Stimulated activated naive CD8-positive, alpha-beta T cell treated with anti-CD3 and anti-CD28 coated beads, Interleukin-15, amount 100 ng/mL, for 72 hours (primary cell): ENCODE measurements at regions not wholly inside any gene's neighbourhood (a gene's known extent, or its start where the extent isn't known, plus 50 kb on each side); places are given as distances from the start of the nearest gene placed in this dataset.
A peak's percentile ranks its signal among the peaks of the same experiment; 100 is the strongest.

Experiments used
- ATAC-seq: fragments of 150-1000 bp; cut with Tn5 transposase; 2 replicates; pipeline ENCODE4 v1.10.0; 2021; ENCODE audit warnings: mild to moderate bottlenecking, moderate library complexity
- DNase-seq, 2 donors: peaks; one replicate each; pipeline ENCODE4 v3.0.0; 2021 to 2022
- H3K27ac Mint-ChIP-seq, 2 donors: one replicate each; pipeline ENCODE4 v1.8.0; 2022; ENCODE audit warnings: mild to moderate bottlenecking in 2 of 2, mixed read lengths in 2 of 2, moderate library complexity in 2 of 2
- H3K27me3 Mint-ChIP-seq: one replicate; pipeline ENCODE4 v1.8.0; 2022; ENCODE audit warnings: mixed read lengths
- H3K4me1 Mint-ChIP-seq: one replicate; pipeline ENCODE4 v1.8.0; 2022; ENCODE audit warnings: mild to moderate bottlenecking, mixed read lengths
- H3K4me3 Mint-ChIP-seq, 2 donors: one replicate each; pipeline ENCODE4 v1.8.0; 2022; ENCODE audit warnings: mild to moderate bottlenecking in 2 of 2, mixed read lengths in 2 of 2, moderate library complexity in 1 of 2
- H3K9me3 Mint-ChIP-seq, 2 donors: one replicate each; pipeline ENCODE4 v1.8.0; 2022; ENCODE audit warnings: mixed read lengths in 2 of 2

DNA sequence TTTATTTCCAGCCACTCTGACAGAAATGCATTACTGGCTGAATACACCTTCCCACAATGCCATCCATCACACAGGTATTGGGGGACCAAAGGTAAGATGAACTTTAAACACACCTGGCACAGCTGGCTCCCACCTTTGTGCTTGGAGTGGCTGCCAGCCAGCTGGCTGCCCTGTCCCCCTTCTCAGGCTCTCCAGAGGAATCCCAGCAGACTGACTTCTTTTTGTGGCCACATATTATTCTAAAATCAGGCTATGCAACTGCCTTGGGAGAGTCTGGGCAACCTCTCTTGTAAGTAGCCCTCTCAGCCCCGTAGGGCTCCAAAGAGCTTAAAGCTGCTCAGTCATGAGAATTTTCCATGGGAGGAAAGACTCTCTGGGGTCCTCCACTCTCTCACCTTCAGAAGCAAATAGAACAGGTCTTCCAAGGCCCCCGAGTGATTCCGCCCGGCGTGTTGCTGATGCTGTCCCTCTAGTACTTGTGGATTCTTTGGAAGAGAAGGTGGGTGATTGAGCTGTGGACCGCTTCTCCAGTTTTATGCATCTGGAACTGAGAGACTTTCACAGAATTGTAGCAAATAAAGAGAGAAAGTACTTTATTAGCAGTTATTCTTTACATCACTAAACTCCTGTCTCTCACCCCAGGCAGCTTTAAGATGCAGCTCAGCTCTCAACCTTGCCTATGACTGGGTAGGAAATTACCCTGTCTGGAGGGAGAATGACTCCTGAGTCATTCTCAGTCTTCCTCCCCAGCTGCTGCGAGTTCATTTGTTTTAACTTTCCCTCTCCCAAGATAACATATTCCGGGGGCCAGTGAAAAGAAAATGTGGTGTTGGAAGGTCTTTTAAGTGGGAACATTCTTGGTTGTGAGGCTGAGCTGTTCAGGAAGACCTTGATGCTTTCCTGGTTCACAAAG, 159.4 kb upstream of the PITX1 start:
- H3K4me1 Mint-ChIP-seq: peaks cover 12% of the 10 kb centered on the region
- H3K27ac Mint-ChIP-seq: no peak overlapping the region
- no peaks in the 10 kb centered on the region for H3K9me3 Mint-ChIP-seq
- DNase-seq: no peak
- H3K27me3 Mint-ChIP-seq: peaks cover 76% of the 10 kb centered on the region
- ATAC-seq: no peak
- no peak overlapping the region for H3K4me3 Mint-ChIP-seq

DNA sequence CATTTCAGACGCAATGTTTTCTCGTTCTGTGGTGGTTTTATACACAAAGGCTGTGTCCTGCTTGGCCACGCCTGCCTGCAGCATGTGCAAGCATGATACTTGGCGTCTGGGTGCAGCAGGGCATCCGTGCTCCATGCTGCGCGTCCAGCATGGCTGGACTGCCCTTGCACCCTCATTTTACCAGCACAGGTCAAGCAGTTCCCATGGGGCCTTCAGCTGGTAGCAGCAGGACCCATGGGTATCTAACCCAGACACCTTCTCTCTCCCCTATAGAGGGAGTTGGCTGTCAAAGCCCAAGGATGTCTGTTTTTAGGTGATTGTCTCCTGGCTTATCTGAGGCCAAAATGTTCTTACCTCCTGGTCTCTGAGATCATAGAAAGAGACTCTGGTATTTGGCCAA, 158.3 kb upstream of the PITX1 start:
- no peak overlapping the region for H3K4me3 Mint-ChIP-seq
- DNase-seq (no peak), ATAC-seq (no peak)
- H3K27me3 Mint-ChIP-seq: peaks cover 65% of the 10 kb centered on the region
- no peak overlapping the region for H3K27ac Mint-ChIP-seq
- no peaks in the 10 kb centered on the region for H3K9me3 Mint-ChIP-seq
- peaks cover 12% of the 10 kb centered on the region for H3K4me1 Mint-ChIP-seq

DNA sequence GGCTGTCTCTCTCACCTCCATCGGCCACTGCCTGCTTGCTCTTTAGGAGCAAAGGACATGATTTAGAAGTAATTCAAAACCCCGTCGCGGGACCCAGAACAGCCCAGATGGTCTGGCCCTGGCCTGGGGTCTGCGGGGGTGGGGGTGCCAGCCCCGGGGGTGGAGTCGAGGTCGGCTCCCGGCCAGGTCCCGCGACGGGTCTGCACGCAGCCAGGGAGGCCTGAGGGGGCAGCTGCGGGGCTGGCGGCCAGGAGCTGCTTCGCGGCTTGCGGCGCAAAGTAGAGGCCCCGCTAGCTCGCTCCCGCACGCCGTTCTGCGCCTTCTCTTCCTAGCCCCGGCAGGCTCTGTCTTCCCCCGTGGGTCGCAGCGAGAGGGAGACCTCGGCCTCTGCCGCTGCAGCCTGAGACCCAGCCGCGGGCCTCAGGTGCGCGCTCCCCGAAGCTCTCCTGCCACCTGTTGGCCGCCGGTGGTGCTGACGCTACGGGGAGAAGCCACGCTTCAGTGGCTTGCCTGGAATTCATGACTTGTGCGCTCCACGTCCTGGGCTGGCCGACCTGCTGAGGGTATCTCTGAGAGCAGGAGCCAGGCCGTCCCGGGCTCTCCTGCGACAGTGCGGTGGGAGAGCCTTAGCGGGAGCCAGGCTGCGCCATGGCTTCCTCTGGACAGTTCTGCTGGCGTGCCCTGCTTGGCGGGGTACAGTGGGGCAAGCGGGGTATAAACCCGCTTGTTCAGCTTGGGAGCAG, 157.2 kb upstream of the PITX1 start:
- peak overlapping the region in 1 of 2 donors; percentile 12 for H3K27ac Mint-ChIP-seq
- peaks cover 12% of the 10 kb centered on the region for H3K4me1 Mint-ChIP-seq
- ATAC-seq: peak; percentile 97
- H3K9me3 Mint-ChIP-seq: no peaks in the 10 kb centered on the region
- peak overlapping the region; percentile 83 to 86 for H3K4me3 Mint-ChIP-seq
- peaks cover 60% of the 10 kb centered on the region for H3K27me3 Mint-ChIP-seq
- peak; percentile 81 to 82 for DNase-seq

DNA sequence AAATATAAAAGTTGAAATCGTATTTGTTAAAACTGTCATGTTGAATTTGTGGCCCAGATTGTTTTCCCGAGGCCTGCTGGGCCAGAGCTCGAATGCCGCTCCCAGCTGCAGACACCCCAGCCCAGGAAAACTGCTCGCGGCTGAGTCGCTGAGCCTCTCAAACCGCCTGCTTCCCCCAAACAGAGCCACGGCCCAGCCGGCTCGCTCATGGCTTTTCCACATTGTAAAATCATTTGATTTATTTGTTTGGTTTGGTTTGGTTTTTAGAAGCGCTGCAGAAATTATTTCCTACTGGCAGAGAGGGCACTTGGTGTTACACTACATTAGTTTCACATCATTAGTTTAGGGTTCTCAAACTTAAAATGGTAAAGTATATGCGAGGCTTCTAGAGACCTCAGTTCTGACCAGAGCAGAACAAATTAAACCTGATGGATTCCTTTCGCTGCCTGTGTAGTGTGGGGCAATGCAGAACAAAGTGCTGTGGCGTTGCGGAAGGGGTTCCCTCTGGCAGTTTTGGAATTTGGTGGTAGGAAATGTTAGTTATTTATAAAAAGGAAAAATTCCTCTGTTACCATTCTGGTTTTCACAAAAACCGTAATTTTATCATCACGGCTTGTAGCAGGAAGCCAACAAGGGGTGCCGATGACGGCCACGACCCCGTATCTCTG, 156.5 kb upstream of the PITX1 start:
- no peak for DNase-seq
- Mint-ChIP-seq H3K27me3 (peaks cover 60% of the 10 kb centered on the region), H3K4me1 (peaks cover 12% of the 10 kb centered on the region), H3K9me3 (no peaks in the 10 kb centered on the region), H3K4me3 (peak overlapping the region; percentile 83 to 86), H3K27ac (no peak overlapping the region)
- no peak for ATAC-seq

DNA sequence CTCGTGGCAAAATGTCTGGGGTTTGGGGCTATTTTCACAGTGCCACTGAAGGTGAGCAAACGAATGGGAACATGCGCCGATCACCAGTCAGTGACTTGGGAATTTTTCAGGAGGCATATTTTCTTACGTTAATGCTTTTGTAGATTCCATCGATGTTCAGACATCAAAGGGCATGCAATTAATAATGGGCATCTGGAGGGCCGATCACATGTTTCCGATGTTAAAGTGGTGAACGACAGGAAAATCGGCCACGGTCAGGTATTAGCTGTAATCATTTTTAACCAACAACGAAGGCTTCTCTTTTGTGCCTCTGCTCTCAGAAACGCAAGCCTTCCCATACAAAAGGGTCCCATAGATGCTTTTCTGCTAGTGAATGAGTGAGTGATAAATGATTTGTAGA, 155.0 kb upstream of the PITX1 start:
- DNase-seq (no peak), ATAC-seq (no peak)
- Mint-ChIP-seq H3K27ac (no peak overlapping the region), H3K4me1 (peaks cover 12% of the 10 kb centered on the region), H3K4me3 (no peak overlapping the region), H3K27me3 (peaks cover 46% of the 10 kb centered on the region), H3K9me3 (no peaks in the 10 kb centered on the region)

DNA sequence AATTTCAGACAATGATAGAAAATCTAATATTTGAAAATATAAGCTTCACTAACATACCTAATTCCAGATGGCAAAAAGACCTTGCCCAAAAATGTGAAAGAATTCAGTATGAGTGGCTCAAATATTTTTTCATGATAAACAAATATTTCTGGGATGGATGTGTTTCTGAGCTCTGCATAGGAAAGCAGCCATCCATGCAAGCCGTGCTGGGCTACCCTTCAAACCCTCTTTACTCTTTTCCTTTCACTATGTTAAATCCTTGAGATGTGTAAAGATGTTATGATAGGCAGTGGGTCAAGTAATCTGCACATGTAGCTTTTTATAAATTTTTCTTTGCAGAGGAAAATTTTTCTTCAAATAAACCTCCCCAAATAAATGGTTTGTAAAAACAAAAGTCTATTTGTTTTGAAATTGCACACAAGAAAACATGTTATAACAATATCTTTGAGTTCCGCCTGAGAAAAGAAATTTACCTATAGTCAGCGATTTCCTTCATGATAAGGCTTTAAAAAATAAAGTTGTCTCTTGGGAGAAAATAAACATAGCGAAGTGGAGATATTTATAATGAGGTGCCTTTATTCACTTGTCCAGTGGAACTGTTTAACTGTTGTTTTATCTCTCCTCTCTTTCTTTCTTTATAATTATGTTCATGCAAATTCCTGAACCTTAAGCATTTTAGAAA, 154.3 kb upstream of the PITX1 start:
- ATAC-seq (no peak), DNase-seq (no peak)
- Mint-ChIP-seq H3K4me1 (peaks cover 12% of the 10 kb centered on the region), H3K27me3 (peaks cover 39% of the 10 kb centered on the region), H3K27ac (no peak overlapping the region), H3K4me3 (no peak overlapping the region), H3K9me3 (no peaks in the 10 kb centered on the region)

DNA sequence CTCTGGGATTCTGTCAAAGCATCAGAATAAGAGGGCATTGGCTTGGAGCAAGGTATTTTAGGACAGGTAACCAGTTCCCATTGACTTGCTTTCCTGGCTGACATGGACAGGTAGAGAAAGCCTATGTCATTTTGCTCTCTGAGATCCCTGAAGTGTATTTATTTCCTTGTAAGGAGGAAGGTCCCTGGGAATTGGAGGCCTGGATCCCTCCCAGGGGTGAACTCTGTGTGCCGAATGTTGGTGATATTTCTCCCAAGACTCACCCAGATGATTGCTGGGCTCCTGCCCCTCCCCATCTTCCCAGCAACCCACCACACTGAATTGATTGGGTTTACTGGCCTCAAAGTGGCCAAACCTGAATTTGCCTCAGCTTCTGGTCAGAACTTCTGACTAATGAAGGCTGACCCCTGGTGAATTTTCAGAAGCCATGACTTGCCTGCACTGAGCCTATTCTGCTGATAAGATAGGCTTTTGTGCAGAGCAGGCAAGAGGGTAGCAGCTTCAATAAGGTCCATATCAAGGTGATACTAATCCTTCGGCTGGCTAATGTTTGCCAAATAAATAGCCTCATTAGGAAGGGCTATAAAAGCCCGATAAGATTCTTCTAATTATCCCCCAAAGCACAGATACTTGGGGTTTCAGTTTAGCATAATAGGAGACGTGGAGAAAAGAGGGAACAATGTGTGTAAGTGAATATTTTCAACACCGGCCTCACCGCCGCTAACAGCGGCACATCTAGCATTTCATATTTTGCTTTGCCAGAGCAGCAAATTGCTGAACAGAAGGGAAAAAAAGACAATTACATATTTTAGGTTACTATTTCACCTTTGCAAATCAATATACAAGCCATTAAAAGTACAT, 152.9 kb upstream of the PITX1 start:
- Mint-ChIP-seq H3K4me1 (peaks cover 12% of the 10 kb centered on the region), H3K4me3 (no peak overlapping the region), H3K27me3 (peaks cover 24% of the 10 kb centered on the region), H3K27ac (no peak overlapping the region), H3K9me3 (no peaks in the 10 kb centered on the region)
- ATAC-seq (no peak), DNase-seq (no peak)

DNA sequence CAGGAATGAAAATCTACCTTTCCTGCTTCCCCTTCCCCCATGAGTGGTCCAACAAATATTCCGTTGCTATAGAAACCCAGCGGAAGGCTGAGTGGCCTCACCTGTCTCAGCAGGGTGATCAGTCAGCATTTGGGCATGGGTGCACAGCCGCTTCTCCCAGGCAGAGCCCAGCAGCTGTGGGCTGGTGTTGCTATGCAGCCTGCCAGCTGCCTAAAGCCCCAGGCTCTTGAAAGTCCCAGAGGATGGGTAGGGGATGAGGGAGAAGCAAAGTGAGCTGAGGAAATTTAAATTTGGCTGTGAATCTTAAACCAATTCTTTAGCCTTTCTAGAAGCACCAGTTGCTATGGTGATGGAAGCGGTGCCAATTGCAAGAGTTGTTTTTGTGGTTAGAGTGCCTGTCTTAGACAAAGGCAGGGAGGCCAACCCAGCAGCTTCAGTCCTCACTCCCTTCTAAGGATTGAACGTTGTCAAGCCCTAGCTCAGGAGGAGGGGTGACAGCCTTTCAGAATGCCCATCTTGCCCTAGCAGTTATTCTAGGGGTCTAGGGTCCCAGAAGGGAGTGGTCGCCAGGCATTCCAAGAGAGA, 151.5 kb upstream of the PITX1 start:
- ATAC-seq: no peak
- peaks cover 11% of the 10 kb centered on the region for H3K27me3 Mint-ChIP-seq

DNA sequence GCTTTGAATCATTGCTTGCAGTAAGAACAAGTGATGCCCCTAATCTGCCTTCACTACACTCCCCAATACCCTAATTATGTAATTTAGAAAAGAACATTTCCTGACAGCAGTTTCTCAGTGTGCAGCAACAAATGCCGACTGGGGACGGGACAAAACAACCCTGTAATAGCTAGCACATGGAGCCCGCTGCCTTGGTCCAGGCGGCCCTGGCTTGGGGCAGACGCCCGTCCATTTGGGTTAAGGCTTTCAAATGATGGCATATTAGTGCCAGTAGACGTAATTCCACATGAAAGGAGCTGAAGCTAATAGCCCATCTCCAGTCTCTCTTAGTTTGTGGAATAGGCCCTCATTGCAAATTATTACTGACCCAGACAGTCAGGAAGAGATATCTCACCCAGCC, 150.6 kb upstream of the PITX1 start:
- H3K9me3 Mint-ChIP-seq: no peaks in the 10 kb centered on the region
- ATAC-seq (no peak), DNase-seq (no peak)
- no peak overlapping the region for H3K4me3 Mint-ChIP-seq
- H3K27me3 Mint-ChIP-seq: peaks cover 2% of the 10 kb centered on the region
- no peak overlapping the region for H3K27ac Mint-ChIP-seq
- H3K4me1 Mint-ChIP-seq: no peaks in the 10 kb centered on the region

More for the DNA sequence above, 151.5 kb upstream of the PITX1 start:
- no peaks in the 10 kb centered on the region for H3K9me3 Mint-ChIP-seq
- H3K4me3 Mint-ChIP-seq: no peak overlapping the region
- no peak for DNase-seq
- H3K4me1 Mint-ChIP-seq: peaks cover under 1% of the 10 kb centered on the region
- H3K27ac Mint-ChIP-seq: no peak overlapping the region

DNA sequence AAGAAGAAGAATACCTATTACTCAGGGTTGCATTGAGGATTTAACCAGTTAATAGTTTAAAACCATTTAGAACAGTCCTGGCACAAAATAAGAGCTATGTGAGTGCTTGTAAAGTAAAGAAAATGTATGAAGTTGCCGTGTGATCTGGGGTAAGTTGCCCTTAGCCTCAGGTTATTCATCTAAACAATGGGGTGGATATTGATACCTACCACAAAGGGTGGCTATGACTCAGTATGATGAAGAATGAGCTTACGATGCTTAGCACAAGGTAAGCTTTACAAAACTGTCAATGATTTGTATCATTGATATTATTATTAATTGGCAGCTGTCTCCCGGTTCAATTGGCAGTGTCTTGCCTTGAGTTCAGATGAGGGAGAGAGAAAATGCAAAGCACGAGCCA, 149.4 kb upstream of the PITX1 start:
- Mint-ChIP-seq H3K4me3 (no peak overlapping the region), H3K4me1 (no peaks in the 10 kb centered on the region), H3K9me3 (no peaks in the 10 kb centered on the region), H3K27me3 (no peaks in the 10 kb centered on the region), H3K27ac (no peak overlapping the region)
- DNase-seq (no peak), ATAC-seq (no peak)

DNA sequence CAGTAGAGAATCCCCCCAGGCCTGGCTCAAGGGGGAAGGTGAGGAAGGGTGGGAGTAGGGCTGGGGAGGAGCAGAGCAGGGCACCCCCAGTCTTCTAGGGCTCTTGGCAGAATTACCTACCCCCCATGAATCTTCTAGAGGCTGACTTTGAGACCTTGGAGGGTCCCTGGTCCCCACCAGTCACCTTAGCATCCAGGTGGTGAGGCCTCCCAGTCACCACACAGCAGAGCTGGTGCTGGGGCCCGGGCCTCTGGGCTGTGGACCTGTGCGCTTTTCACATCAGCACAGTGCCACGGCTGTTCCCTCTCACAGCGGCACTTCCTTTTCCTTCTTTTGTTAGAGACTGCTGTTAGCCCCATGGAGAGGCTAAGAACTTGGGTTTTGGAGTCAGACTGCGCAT, 148.6 kb upstream of the PITX1 start:
- H3K4me3 Mint-ChIP-seq: no peak overlapping the region
- no peak for ATAC-seq
- no peaks in the 10 kb centered on the region for H3K4me1 Mint-ChIP-seq
- H3K27ac Mint-ChIP-seq: no peak overlapping the region
- DNase-seq: no peak
- H3K27me3 Mint-ChIP-seq: peaks cover 2% of the 10 kb centered on the region
- H3K9me3 Mint-ChIP-seq: no peaks in the 10 kb centered on the region

DNA sequence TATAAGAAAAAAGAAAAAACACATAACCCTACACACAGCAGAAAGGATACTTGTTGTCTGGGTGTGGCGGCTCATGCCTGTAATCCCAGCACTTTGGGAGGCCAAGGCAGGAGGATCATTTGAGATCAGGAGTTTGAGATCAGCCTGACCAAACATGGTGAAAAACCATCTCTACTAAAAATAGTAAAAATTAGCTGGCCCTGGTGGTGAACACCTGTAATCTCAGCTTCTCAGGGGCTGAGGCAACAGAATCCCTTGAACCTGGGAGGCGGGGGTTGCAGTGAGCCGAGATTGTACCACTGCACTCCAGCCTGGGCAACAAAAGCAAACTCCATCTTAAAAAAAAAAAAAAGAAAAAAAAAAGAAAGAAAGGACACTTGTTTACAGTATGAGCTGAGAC, 147.6 kb upstream of the PITX1 start:
- H3K4me3 Mint-ChIP-seq: no peak overlapping the region
- H3K27ac Mint-ChIP-seq: no peak overlapping the region
- peaks cover 10% of the 10 kb centered on the region for H3K27me3 Mint-ChIP-seq
- no peaks in the 10 kb centered on the region for H3K4me1 Mint-ChIP-seq
- ATAC-seq (no peak), DNase-seq (no peak)
- H3K9me3 Mint-ChIP-seq: no peaks in the 10 kb centered on the region

DNA sequence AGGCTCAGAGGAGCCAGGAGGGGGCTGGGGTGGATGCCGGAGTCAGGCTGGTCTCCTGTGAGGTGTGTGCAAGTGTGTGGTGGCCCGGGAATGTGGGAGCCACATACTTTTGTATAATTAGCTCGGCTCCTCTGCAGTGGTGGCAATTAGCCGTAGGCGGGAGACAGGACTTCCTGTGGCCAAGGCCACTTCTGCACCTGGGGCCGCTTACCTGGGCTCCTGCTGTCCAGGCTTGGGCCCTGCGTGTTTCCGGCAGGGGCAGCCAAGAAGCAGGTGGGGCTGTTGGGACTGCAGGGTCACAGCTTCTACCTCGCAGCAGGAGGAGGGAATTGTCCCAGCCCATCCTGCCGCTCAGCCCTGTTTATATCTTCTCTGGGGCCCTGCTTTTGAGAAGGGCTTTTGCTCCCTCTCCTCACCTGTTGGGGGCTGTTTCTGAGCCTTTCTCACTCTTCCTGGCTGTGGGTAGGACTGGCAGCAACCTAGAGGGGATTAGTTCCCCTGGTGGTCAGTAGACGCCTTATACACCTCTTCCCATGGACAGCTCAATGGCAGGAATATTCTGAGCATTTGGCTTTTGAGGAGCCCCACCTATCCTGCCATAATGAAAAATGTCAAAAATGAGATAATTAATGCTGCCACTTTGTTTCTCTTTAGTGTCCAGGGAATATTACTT, 145.4 kb upstream of the PITX1 start:
- Mint-ChIP-seq H3K4me3 (no peak overlapping the region), H3K27me3 (peaks cover 14% of the 10 kb centered on the region), H3K9me3 (no peaks in the 10 kb centered on the region), H3K4me1 (no peaks in the 10 kb centered on the region), H3K27ac (no peak overlapping the region)
- DNase-seq (no peak), ATAC-seq (no peak)
